ENCODE measurements at regions not wholly inside any gene's neighbourhood (a gene's known extent, or its start where the extent isn't known, plus 50 kb on each side); places are given as distances from the start of the nearest gene placed in this dataset.

- Histone ChIP-seq H3K4me1 (no peaks in the 10 kb centered on the region), H3K27me3 (replicated peaks in 1 of 7) (no peaks in the 10 kb centered on the region), H3K36me3 (no peaks in the 10 kb centered on the region), H3K9me3 (peaks cover 0 to 23% (median 11%) of the 10 kb centered on the region in 8 donors), H3K27ac (no peak overlapping the region), H3K4me3 (no peak overlapping the region)
- intact Hi-C loops (cut with DNase I; ENCODE audit: low total_unique reads) = no loop called here
- TF ChIP-seq POLR2A (IDR thresholded peaks at IDR 0.05) = no peak
- TF ChIP-seq CTCF (IDR thresholded peaks at IDR 0.05 in 8 of 11, conservative IDR thresholded peaks at IDR 0.05 in 3 of 11) = no peak
- TF ChIP-seq POLR2AphosphoS5 (IDR thresholded peaks at IDR 0.05) = no peak
- 59 to 88% (median 71%) methylated on average over 1 of the region's 1 CpG for WGBS, 5 donors
- no peak for DNase-seq
Observed at GRCh38 chr12:118900993-118901392, 80.3 kb upstream of the SRRM4 start.

- TF ChIP-seq POLR2A (IDR thresholded peaks at IDR 0.05) (no peak), CTCF (IDR thresholded peaks at IDR 0.05 in 8 of 11, conservative IDR thresholded peaks at IDR 0.05 in 3 of 11) (no peak), POLR2AphosphoS5 (IDR thresholded peaks at IDR 0.05) (no peak)
- intact Hi-C loops (cut with DNase I; ENCODE audit: low total_unique reads) = no loop called here
- H3K36me3 ChIP-seq = no peaks in the 10 kb centered on the region
- peaks cover 0 to 17% (median 0%) of the 10 kb centered on the region in 7 donors for H3K27me3 ChIP-seq (replicated peaks in 1 of 7)
- H3K4me3 ChIP-seq = no peak overlapping the region
- 68 to 77% (median 71%) methylated on average over 8 of the region's 8 CpGs for WGBS, 5 donors
- H3K27ac ChIP-seq = no peak overlapping the region
- no peak for DNase-seq
- H3K9me3 ChIP-seq = peaks cover 0 to 17% (median 7%) of the 10 kb centered on the region in 8 donors
- H3K4me1 ChIP-seq = no peaks in the 10 kb centered on the region
Observed at GRCh38 chr12:118908811-118909210, 72.5 kb upstream of the SRRM4 start.

GRCh38 chr12:118912697-118913270 is 68.6 kb upstream of the SRRM4 start:
- WGBS, 5 donors = 80 to 85% (median 81%) methylated on average over 9 of the region's 9 CpGs
- Histone ChIP-seq H3K27ac (no peak overlapping the region), H3K4me1 (no peaks in the 10 kb centered on the region), H3K9me3 (no peaks in the 10 kb centered on the region), H3K27me3 (replicated peaks in 1 of 7) (peaks cover 0 to 17% (median 0%) of the 10 kb centered on the region in 7 donors), H3K4me3 (no peak overlapping the region), H3K36me3 (no peaks in the 10 kb centered on the region)
- no peak for DNase-seq
- TF ChIP-seq CTCF (IDR thresholded peaks at IDR 0.05 in 8 of 11, conservative IDR thresholded peaks at IDR 0.05 in 3 of 11) (no peak), POLR2AphosphoS5 (IDR thresholded peaks at IDR 0.05) (no peak), POLR2A (IDR thresholded peaks at IDR 0.05) (no peak)
- intact Hi-C loops (cut with DNase I; ENCODE audit: low total_unique reads) = no loop called here

- Histone ChIP-seq H3K27me3 (replicated peaks in 1 of 7) (peaks cover 0 to 12% (median 0%) of the 10 kb centered on the region in 7 donors), H3K4me3 (no peak overlapping the region), H3K4me1 (no peaks in the 10 kb centered on the region), H3K9me3 (no peaks in the 10 kb centered on the region), H3K36me3 (no peaks in the 10 kb centered on the region), H3K27ac (no peak overlapping the region)
- 75 to 88% (median 86%) methylated on average over 2 of the region's 2 CpGs for WGBS, 5 donors
- intact Hi-C loops (cut with DNase I; ENCODE audit: low total_unique reads) = no loop called here
- TF ChIP-seq CTCF (IDR thresholded peaks at IDR 0.05 in 8 of 11, conservative IDR thresholded peaks at IDR 0.05 in 3 of 11) (no peak), POLR2AphosphoS5 (IDR thresholded peaks at IDR 0.05) (no peak), POLR2A (IDR thresholded peaks at IDR 0.05) (no peak)
- no peak for DNase-seq
Observed at GRCh38 chr12:118921761-118922160, 59.6 kb upstream of the SRRM4 start.

Measured in spleen (tissue), 11 donors.